ENCODE measurements at regions not wholly inside any gene's neighbourhood (a gene's known extent, or its start where the extent isn't known, plus 50 kb on each side); places are given as distances from the start of the nearest gene placed in this dataset.

DNA sequence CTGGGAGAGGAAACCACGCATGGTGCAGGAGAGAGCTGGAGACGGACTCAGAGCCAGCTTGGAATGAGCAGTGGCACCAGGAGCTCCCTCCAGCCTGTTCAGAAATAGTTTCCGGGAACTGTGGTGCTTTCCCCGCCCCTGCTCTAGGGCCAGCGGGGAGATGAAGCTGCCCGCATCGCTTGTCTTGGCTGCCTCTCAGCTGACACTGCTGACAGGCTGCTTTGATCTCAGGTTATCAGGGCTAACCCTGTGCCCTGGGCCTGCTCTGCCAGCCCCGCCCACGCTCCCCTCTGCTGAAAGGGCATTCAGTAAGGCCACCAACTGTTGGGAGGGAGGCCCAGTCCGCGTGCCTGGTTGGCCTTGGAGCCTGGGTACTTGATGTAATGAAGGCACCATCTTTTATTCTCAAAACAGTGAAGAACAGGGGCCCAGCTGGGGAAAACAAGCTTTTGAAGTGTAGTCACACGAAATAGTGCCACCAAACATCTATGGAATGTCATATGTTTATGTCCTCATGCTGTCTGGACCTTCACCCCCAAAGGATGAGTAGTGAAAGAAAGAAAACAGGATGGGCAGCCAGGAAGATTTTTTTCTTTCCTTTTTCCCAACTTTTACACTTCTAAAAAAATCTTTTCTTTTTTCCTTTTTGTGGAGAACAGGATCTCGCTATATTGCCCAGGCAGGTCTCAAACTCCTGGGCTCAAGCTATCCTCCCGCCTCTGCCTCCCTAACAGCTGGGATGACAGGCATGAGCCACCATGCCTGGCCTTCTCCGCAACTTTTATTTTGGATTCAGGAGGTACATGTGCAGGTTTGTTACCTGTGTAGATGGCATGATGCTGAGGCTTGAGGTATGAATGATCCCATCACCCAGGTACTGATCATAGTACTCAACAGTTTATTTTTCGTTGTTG is 115.9 kb upstream of the TBX3 start:
- TF ChIP-seq NFRKB (IDR thresholded peaks at IDR 0.05) (no peak), L3MBTL2 (conservative IDR thresholded peaks at IDR 0.05) (no peak), ARNT (IDR thresholded peaks at IDR 0.05) (no peak), FOXM1 (IDR thresholded peaks at IDR 0.05; ENCODE audit: borderline replicate concordance) (no peak), SUZ12 (IDR thresholded peaks at IDR 0.05) (no peak), ELF4 (IDR thresholded peaks at IDR 0.05) (no peak), FOXA1 (IDR thresholded peaks at IDR 0.05) (no peak), LEF1 (IDR thresholded peaks at IDR 0.05; ENCODE audit: borderline replicate concordance) (no peak), ZNF384 (IDR thresholded peaks at IDR 0.05) (no peak), HDGF (IDR thresholded peaks at IDR 0.05; ENCODE audit: borderline replicate concordance) (no peak), FOXK2 (IDR thresholded peaks at IDR 0.05) (no peak), BHLHE40 (IDR thresholded peaks at IDR 0.05; ENCODE audit: borderline replicate concordance) (no peak), CTBP1 (IDR thresholded peaks at IDR 0.05; ENCODE audit: borderline replicate concordance) (no peak), TARDBP (IDR thresholded peaks at IDR 0.05) (no peak), SP1 (IDR thresholded peaks at IDR 0.05) (no peak)
- TF ChIP-seq, protein P1, sequence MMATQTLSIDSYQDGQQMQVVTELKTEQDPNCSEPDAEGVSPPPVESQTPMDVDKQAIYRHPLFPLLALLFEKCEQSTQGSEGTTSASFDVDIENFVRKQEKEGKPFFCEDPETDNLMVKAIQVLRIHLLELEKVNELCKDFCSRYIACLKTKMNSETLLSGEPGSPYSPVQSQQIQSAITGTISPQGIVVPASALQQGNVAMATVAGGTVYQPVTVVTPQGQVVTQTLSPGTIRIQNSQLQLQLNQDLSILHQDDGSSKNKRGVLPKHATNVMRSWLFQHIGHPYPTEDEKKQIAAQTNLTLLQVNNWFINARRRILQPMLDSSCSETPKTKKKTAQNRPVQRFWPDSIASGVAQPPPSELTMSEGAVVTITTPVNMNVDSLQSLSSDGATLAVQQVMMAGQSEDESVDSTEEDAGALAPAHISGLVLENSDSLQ (IDR thresholded peaks at IDR 0.05): no peak
- no peak for DNase-seq (ENCODE audit: extremely low spot score)
- ChIA-PET POLR2A (no interaction called here), CTCF (no interaction called here)

DNA sequence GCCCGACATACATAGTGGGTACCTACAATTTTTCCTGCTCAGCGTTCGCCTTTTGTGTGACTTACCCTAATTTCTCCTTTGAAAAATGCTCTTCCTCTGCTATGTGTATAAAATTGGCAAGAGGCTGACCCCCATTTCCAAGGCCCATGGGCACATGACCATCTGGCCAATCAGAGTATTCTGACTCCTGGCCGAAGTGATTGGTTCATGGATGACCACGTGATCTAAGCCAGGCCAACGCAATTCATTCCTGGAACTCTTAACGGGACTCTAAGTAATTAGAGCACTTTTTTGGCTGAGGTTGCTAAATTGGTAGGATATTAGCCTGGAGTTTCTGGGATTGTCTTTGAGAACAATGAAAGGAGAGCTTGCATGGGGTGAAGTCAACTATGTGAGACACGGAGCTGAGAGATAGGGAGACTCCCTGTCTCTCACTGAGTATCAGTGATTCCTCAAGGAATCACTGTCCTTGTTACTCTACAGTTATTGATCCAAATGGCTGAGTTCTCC is 110.1 kb upstream of the TBX3 start:
- no peak for DNase-seq (ENCODE audit: extremely low spot score)
- no peak for TF ChIP-seq NFRKB (IDR thresholded peaks at IDR 0.05)
- no peak for TF ChIP-seq ARNT (IDR thresholded peaks at IDR 0.05)
- TF ChIP-seq TARDBP (IDR thresholded peaks at IDR 0.05): no peak
- no peak for TF ChIP-seq SUZ12 (IDR thresholded peaks at IDR 0.05)
- no peak for TF ChIP-seq FOXA1 (IDR thresholded peaks at IDR 0.05)
- TF ChIP-seq ZNF384 (IDR thresholded peaks at IDR 0.05): no peak
- TF ChIP-seq HDGF (IDR thresholded peaks at IDR 0.05; ENCODE audit: borderline replicate concordance): no peak
- TF ChIP-seq SP1 (IDR thresholded peaks at IDR 0.05): no peak
- ChIA-PET CTCF (no interaction called here), POLR2A (no interaction called here)

DNA sequence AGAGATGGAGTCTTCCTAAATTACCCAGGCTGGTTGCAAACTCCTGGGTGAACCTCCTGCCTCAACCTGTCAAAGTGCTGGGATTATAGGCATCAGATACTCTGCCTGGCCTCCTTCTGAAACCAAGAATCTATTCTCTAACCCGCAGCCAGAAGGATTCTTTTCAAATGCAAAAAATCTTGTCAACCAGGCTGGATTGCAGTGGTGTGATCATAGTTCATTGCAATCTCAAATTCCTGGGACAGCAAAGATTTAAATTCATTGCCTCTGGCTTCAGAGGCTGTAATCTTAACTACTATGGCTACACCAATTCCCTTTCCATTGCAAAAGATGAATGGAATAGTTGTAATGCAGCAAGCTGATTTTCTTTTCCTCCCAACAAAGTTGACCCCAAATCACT is 106.3 kb upstream of the TBX3 start:
- POLR2A ChIA-PET: no interaction called here
- CTCF ChIA-PET: no interaction called here
- DNase-seq (ENCODE audit: extremely low spot score): no peak
- TF ChIP-seq ARNT (IDR thresholded peaks at IDR 0.05) (no peak), TARDBP (IDR thresholded peaks at IDR 0.05) (no peak), SP1 (IDR thresholded peaks at IDR 0.05) (no peak), ZNF384 (IDR thresholded peaks at IDR 0.05) (no peak), CTBP1 (IDR thresholded peaks at IDR 0.05; ENCODE audit: borderline replicate concordance) (no peak), HDGF (IDR thresholded peaks at IDR 0.05; ENCODE audit: borderline replicate concordance) (no peak), BHLHE40 (IDR thresholded peaks at IDR 0.05; ENCODE audit: borderline replicate concordance) (no peak), SUZ12 (IDR thresholded peaks at IDR 0.05) (no peak), L3MBTL2 (conservative IDR thresholded peaks at IDR 0.05) (no peak), FOXA1 (IDR thresholded peaks at IDR 0.05) (no peak), FOXM1 (IDR thresholded peaks at IDR 0.05; ENCODE audit: borderline replicate concordance) (no peak), LEF1 (IDR thresholded peaks at IDR 0.05; ENCODE audit: borderline replicate concordance) (no peak), FOXK2 (IDR thresholded peaks at IDR 0.05) (no peak), ELF4 (IDR thresholded peaks at IDR 0.05) (no peak), NFRKB (IDR thresholded peaks at IDR 0.05) (no peak)
- TF ChIP-seq, protein P1 (IDR thresholded peaks at IDR 0.05): no peak

DNA sequence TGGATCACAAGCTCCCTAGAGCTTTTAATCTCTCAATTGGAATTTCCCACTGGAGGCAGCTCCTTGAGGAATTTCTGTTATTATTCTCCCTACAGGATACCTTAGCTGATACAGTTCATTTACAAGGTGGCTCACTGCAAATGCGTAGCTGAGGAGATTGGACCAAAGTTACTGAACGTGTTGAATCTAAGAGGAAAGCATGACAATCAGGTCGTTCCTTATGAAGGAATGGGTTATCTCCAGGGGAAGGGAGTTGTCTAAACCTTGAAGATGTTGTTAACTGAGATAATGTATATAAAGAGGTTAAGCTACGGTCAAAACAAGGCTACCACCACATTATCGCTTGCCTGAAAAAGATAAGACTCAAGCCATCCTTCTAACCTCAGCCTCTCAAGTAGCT is 105.8 kb upstream of the TBX3 start:
- ChIA-PET POLR2A (no interaction called here), CTCF (no interaction called here)
- no peak for TF ChIP-seq SP1 (IDR thresholded peaks at IDR 0.05)
- no peak for TF ChIP-seq NFRKB (IDR thresholded peaks at IDR 0.05)
- no peak for TF ChIP-seq FOXA1 (IDR thresholded peaks at IDR 0.05)
- TF ChIP-seq BHLHE40 (IDR thresholded peaks at IDR 0.05; ENCODE audit: borderline replicate concordance): no peak
- TF ChIP-seq FOXM1 (IDR thresholded peaks at IDR 0.05; ENCODE audit: borderline replicate concordance): no peak
- TF ChIP-seq LEF1 (IDR thresholded peaks at IDR 0.05; ENCODE audit: borderline replicate concordance): no peak
- no peak for TF ChIP-seq FOXK2 (IDR thresholded peaks at IDR 0.05)
- TF ChIP-seq L3MBTL2 (conservative IDR thresholded peaks at IDR 0.05): no peak
- TF ChIP-seq, protein P1 (IDR thresholded peaks at IDR 0.05): no peak
- TF ChIP-seq ARNT (IDR thresholded peaks at IDR 0.05): no peak
- TF ChIP-seq CTBP1 (IDR thresholded peaks at IDR 0.05; ENCODE audit: borderline replicate concordance): no peak
- TF ChIP-seq ZNF384 (IDR thresholded peaks at IDR 0.05): no peak
- no peak for TF ChIP-seq HDGF (IDR thresholded peaks at IDR 0.05; ENCODE audit: borderline replicate concordance)
- TF ChIP-seq ELF4 (IDR thresholded peaks at IDR 0.05): no peak
- TF ChIP-seq TARDBP (IDR thresholded peaks at IDR 0.05): no peak
- no peak for TF ChIP-seq SUZ12 (IDR thresholded peaks at IDR 0.05)
- no peak for DNase-seq (ENCODE audit: extremely low spot score)

DNA sequence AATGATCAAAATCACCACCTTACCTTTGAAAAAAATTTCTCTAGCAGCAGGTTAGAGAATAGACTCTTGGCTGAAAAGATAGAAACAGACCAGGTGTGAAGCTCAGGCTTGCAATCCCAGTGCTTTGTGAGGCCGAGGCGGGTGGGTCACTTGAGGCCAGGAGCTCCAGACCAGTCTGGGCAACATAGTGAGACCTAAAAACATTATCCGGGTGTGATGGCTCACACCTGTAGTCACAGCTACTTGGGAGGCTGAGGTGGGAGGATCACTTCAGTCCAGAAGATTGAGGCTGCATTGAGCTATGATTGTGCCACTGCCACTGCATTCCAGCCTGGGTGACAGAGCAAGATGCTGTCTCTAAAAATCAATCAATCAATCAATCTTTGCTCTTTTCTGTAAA is 105.3 kb upstream of the TBX3 start:
- TF ChIP-seq BHLHE40 (IDR thresholded peaks at IDR 0.05; ENCODE audit: borderline replicate concordance) (no peak), SP1 (IDR thresholded peaks at IDR 0.05) (no peak), ELF4 (IDR thresholded peaks at IDR 0.05) (no peak), FOXA1 (IDR thresholded peaks at IDR 0.05) (no peak), L3MBTL2 (conservative IDR thresholded peaks at IDR 0.05) (no peak), LEF1 (IDR thresholded peaks at IDR 0.05; ENCODE audit: borderline replicate concordance) (no peak), HDGF (IDR thresholded peaks at IDR 0.05; ENCODE audit: borderline replicate concordance) (no peak), FOXK2 (IDR thresholded peaks at IDR 0.05) (no peak)
- DNase-seq (ENCODE audit: extremely low spot score): no peak
- ChIA-PET CTCF (no interaction called here), POLR2A (no interaction called here)
